GM18502 (cell line): ENCODE measurements at regions not wholly inside any gene's neighbourhood (a gene's known extent, or its start where the extent isn't known, plus 50 kb on each side); places are given as distances from the start of the nearest gene placed in this dataset.

ENCODE experiments used
- ATAC-seq: cut with Tn5 transposase; IDR thresholded peaks from one replicate; pipeline ENCODE4 v1.9.1; 2021; ENCODE audit warnings: mild to moderate bottlenecking; ENCODE audit not compliant: unreplicated experiment, poor library complexity

DNA sequence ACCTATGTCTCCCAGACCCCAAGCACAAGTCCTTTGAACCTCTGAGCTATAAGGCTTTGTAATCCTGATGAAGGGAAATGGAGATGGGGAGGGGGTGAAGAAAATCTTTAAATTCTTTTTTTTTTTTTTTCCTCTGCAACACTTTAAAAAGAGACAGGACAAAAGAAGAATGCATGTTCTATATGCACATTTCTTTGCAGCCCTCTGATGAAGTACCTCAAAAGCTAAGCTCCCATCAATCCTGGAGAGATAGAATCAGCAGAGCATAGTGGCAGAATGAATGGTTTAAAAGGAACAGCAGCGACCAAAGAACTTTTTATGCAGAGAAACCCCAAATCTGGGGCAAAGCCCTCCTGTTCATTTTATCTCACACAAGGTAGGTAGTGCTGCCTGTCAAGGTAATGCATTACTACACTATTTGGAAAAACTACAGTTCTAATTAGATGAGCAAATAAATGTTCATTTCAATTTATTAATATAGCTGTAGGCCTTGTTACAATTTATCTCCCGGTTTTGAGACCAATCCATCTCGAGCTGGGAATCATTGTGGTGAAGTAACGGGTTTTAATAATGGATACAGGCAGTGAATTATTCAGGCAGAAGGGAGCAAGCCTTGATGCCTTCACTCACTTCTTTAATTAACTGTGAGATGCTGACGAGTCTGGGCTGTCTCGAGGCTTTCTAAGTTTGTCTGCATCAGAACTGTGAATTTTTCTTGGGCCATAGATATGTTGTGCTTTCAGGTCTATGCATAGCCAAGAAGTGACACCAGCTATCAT lies 173.5 kb upstream of the ZNF608 start:
- no peak for ATAC-seq

DNA sequence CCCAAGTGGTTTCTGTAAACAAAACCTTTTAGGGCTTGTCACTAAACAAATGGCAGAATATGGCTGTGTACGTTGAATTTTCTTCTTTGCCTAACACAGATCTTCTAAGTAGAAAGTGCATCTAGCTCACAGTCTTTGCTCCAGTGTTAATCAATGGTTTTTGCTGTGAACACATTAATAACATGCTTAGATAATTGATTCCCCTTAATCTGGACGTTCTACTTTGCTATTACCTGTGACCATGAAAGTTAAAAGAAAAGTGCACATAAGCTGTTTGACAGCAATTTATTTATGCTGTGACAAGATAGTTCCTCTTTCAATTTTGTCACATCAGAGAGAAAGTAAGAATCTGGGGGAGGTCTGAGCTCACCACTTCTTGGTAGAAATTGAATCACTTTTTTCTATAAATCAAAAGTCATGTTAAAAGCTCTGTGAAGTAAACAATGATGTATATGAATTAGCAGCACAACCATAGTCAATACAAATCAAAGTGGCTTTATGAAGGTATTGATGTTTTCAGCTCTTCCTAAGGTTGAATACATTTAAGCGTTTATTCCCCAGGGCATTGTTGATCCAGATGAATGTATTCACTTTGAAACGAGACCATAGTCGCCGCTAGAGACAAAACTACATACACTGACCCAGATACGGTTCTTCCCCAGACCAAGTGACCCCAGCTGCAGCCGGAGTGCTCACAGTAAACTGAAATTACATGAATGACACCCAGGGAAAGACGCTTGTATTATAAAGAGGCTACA lies 174.6 kb upstream of the ZNF608 start:
- ATAC-seq = peak; percentile 86

DNA sequence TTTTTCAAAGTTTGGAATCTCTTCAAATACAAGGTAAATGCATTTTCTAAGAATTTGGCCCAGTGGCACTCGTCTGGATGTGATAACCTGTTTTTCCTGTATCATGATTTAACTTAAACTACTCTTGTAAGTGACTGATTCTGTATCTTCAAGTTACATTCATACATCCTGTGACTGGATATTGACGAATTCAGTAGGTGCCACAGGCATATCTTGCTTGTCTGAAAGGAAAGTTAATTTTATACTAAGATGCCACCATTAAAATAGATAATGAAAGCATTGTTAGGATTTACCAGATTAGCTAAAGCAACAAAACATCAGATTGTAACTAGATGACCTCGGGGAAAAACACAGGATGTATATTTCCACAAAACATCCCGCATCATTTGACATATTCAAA lies 175.3 kb upstream of the ZNF608 start:
- ATAC-seq = peak; percentile 17

DNA sequence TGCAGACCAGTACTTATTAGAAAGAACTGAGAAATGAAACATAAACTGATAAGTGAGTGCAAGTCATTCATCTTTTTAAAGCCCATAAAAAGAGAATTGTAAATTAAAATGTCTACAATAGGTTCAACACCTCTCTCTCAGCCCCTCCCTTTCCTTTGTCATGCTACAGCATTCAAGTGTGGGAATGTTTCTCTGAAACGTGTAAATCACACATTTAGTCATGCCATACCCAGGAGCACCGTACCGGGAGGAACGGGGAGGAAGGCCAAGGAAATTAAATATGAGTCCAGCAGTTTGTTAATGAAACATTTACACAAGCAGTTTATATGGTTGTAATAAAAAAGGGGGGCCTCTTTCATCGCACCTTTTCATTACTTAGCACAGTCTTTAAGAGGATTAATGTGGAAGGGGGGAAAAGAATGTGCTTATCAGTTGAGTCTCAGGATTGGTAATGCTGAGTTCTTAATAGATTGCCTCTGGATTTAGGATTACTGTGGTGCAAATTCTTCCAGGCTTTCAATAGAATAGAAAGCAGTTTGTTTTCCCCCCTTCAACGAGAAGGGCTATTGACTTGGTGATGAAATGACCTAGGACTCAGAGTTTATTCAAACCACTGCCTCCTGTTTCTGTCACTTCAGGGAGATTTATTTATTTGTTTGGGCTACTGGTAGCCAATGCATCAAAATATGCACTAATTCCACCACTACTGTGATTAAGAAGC lies 176.0 kb upstream of the ZNF608 start:
- ATAC-seq = peak; percentile 15

DNA sequence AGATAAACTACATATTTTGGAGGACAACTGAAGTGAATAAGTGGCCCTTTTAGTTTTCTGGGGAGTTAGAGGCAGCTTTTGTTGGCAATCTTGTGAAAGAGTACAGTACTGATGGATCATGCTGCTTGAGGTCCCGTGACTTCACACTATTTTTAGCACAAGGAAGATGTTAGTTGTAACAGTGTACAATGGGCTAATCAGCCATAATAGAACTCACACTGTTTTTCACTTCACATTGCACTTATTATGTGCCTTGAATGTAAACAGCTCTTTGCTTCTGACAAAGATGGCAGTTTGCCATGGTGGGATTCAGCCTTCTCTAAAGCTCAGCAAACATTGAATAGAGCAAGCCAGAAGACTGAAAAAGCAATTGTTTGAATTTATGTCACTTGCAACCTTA lies 176.7 kb upstream of the ZNF608 start:
- no peak for ATAC-seq

DNA sequence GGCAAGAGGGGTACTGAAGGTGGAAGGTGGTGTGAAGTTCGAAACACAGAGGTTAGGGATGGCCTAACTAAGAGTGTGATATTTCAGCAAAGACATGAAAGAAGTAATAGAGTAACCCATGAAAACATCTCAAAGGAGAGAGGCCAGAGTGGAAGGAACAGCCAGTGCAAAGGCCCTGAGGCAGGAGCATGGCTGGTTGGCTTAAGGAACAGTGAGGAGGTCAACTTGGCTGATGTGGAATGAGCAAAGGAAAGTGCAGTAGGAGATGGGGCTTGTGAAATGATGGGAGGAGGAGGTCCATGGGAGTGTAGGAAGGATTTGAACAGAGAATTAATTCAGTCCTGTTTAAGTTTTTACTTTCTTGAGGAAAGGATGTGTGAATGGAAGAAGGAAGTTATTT lies 178.3 kb upstream of the ZNF608 start:
- ATAC-seq = no peak

DNA sequence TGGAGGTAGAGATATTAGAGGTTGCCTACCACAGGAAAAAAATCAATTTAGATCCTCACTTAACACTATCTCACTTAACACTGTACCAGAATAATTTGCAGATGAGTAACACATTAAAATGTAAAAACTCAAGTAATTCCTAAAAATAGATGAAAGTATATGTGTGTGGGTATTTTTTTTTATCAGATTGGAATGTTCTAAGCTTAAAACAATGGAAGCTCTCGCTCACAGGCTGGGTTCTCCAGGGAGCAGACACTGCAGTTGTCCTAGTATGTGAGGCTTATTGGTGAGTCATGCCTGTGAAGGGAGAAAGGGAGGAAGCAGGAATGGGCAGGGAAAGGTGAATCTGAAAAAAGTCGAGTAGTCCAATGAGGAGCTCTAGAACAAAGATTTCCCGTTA lies 181.3 kb upstream of the ZNF608 start:
- no peak for ATAC-seq

DNA sequence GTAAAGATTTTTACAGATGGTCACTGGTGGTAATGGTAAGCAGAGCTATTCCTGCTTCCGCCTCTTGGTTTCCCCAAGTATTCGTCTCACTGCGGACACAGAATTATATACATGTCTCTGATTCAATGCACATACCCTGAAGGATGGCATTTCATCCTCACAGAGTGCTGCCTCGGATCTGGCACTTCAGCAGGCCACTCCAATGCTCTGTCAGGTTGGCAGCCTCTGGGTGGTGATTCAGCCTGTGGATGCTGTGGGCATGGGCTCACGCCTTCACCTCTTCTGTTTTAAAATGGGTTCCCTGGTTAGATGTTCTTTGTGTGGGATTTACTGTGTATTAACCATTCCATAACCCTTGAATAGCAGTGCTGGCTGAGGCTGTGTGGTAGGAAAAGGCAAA lies 182.6 kb upstream of the ZNF608 start:
- ATAC-seq = no peak

DNA sequence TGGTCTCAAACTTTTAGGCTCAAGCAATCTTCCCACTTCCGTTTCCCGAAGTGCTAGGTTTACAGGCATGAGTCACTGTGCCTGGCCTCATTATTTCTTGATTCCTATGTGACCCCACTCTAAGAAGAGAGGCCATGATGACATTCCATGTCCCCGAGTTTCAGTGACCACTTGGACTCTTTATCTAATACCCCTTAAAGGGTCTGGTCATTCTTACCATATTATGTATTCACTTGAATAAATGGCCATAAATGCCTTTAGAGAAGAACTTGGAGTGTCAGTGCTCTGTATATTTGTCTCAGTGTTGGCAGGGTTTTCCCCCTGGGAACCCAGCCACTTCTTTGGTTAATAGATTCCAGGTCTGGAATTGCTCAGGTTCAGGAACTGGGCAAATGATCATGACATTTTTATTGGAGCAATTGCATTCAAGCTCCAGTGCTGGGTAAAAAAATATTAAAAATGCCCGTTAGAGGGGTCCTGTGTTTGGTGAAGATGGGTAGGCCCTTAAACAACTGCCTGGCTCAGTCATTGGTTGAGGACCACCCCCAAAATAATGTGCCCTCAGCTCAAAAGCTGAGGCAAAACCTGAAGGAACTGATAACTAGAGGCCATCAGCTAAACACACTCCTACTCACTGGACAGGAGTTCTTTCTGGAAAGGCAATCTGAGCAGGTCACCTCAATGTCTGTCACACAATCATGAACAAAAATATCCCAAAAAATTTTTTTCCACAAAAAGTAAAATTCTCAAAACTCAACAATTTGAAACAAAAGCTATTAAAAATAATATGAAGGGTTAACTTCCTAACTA lies 186.6 kb upstream of the ZNF608 start:
- ATAC-seq = no peak

DNA sequence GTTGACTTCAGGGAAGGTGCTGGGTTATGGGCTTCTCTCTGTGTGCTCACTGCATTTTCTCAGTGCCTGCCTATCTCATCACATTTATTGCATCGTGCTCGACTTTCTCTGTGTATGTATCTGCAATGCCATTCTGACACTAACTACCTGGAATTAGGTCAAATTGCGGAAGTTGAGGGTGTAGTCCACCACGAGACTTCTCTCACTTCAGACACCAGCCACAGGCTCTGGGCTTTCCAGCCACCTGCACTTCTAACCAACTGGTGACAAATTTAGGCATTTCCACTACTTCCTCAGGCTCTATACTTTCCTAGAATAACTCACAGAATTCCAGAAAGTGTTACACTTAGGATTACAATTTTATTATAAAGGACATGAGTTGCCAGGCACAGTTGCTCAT lies 188.6 kb upstream of the ZNF608 start:
- peak; percentile 77 for ATAC-seq

DNA sequence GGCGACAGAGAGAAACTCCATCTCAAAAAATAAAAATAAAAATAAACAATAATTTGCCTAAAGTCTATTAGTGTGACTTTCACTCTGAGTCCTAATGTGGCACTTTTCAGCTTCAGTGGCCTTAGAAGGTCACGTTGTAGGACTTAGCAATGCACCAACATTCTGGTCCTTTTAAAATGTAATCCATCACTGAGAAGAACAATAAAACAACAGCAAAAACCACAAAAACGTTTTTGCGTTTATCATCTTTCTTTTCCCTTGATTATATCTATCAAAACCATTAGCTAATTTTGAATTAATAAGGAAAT lies 190.1 kb upstream of the ZNF608 start:
- peak; percentile 51 for ATAC-seq

DNA sequence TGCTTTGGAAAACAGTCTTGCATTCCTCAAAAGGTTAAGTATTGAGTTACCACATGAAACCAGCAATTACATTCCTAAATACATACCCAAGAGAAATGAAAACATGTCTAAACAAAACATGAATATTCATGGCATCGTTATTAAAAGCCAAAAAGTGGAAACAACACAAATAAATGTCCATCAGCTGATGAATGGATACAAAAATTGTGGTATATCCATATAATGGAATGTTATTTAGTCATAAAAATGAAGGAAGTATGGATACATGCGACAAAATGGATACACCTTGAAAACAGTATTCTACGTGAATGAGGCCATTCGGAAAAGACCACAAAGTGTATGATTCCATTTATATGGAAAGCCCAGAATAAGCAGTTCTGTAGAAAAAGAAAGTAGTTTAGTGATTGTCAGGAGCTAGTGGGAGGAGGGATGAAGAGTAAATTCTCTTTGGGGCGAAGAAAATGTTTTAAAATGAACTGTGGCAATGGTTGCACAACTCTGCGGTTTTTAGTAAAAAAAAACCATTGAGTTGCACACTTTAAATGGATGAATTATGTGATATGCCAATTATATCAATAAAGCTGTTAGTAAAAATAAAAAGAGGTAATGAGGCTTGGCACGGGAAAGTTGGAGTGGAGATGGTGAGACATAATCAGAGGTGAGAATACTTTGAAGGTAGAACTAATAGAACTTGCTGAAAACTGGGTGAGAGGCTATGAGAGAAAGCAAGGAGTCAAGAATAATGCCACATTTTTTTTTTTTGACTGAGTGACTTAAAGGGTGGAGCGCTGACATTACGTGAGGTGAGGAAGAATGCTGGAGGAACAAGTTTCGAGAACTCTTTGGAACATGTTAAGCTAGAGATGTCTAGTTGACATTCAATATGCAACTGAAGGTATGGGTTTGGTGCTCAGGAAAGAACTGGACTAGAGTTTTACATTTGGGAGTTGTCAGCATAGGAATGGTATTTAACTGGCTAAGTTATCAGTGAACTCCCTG lies 194.9 kb upstream of the ZNF608 start:
- ATAC-seq = no peak

DNA sequence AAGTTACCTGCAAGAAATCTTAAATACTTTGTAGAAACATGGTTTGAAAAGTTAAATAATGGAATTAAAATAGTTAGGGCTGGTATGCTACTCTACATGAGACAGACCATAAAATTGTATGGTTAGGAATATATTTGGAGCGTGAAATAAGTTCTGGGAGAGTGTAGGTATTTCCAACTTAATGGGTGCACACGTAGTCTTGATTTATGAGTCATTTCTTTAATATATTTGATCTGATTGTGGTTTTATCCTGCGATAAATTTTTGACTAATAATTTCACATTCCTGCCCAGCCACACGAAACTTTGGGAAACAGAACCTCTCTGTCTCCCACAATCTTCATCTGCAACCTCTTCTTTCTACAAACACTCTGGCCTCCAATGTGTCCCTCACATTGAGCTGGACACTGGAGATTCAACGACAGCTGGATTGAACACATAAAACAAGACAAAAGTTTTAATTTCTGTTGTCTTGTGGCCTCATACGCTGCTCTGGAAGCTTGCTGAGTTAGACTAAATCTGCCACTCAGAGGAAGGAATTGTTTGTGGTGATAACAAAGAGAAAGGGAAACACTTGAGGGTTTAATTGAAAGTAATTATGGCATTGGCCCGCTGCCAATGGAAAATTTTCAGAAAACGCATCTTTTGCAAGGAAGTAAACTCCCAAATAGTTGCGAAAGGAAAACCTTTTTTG lies 201.8 kb upstream of the ZNF608 start:
- no peak for ATAC-seq

DNA sequence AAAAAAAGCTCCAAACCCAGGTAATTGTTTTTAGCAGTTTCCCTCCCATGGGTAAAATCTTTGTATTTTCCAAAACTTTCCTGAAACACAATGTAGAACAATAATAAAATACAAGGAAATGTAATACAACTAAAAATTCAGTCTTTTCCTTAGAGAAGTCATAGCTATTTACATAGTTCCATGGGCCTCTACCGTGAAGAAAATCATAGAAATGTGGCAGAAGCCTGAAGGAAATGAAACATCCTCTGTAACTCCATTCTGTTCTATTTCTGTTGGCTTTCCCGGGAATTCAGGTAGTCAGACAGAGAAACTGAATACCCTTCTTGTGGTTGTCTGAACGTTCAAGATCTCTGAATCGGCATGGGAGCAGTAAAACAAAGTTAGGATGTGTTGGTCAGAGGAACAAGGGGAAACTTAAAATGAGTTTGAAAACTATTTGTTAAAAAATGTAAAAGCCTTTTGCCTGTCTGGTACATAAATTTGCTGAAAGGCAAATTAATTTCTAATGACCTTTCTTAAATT lies 202.4 kb upstream of the ZNF608 start:
- ATAC-seq = no peak

DNA sequence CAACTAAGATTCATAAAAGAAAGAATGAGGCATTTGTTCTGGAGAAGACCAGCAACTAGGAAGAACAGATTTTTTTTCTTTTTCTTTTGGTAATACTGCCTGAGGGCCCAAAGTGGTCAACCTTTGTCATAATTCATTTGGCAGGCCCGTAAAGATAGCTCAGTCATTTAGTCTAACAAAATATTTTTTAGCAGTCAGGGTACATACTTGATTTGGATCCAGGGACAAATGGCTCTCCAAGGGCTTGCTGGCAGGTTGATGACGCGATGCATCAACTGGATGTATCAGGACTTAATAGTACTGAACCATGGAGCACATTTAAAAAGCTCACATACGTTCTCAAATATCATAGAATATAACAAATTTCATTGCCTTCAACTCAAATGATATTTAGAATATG lies 203.4 kb upstream of the ZNF608 start:
- ATAC-seq = no peak

DNA sequence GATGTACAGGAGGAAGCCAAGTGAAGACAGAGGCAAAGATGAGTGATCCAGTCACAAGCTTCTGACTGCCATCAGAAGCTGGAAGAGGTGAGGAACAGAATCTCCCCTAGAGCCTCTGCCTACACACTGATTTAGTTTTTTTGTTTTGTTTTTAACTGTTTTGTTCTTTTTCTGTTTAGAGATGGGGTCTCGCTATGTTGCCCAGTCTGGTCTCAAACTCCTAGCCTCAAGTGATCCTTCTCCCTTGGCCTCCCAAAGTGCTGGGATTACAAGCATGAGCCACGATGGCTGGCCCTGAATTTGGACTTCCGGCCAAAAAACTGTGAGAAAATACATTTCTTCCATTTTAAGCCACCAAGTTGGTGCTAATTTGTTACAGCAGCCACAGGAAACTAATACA lies 204.7 kb upstream of the ZNF608 start:
- no peak for ATAC-seq

DNA sequence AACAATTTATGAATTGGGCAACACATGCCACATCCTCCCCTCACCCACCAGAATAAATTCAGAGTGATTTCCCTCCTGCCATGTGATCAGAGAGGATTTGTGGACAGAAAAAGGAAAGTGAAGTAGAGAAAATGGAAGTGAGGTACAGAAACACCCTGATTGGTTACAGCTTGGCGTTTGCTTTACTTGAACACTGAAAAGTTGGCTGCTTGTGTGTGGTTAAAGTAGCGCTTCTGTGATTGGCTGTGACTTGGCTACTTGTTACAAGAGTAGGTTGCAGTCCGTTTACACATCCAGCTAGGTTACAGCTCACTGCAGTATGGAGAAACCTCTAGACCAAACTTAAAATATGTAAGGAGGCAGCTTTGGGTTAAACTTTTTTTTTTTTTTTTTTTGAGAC lies 205.2 kb upstream of the ZNF608 start:
- ATAC-seq = peak; percentile 65

DNA sequence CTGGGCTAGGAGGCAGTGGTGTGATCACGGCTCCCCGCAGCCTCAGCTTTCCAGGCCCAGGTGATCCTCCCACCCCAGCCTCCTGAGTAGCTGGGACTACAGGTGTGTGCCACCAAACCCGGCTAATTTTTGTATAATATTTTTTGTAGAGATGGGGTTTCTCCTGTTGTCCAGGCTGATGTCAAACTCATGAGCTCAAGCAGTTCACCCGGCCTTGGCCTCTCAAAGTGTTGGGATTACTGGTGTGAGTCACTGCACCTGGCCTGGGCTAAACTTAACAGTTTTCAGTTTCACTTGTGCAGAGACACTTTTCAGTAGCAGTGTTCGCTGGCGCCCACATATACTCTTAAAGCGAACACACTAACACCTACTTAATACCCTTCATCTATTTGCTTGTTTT lies 205.6 kb upstream of the ZNF608 start:
- peak; percentile 94 for ATAC-seq

DNA sequence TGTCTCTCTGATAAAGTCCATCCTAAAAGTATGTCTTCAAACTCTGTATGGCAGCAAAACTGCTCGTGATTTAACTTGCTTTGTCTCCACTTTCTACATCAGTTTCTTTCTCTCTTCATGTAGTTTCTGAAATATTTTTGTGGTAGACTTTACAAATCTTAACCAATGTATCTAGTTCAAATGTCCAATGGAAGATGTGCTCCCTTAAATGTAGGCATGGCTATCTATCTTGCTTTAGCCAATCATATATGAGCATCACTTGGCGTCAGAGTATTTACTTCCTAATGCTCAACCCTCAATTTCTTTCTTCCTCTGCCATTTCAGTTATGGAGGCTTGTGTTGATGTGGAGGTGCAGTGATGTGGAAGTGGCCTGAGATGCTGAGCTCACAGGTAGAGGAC lies 206.1 kb upstream of the ZNF608 start:
- peak; percentile 75 for ATAC-seq
